ENCODE measurements at regions not wholly inside any gene's neighbourhood (a gene's known extent, or its start where the extent isn't known, plus 50 kb on each side); places are given as distances from the start of the nearest gene placed in this dataset.

DNA sequence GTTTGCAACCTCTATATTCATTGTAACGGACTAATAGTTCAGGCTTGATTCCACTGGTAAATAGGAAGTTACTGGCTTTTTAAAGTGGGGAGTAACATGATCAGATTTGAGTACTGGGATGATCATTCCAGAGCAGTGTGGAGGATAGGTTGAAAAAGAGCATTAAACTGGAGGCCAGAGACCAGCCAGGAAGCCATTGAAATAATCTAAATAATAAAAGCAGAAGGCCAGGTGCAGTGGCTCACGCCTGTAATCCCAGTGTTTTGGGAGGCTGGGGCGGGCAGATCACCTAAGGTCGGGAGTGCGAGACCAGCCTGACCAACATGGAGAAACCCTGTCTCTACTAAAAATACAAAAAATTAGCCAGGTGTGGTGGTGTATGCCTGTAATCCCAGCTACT lies 56.0 kb upstream of the MSX2 start:
- no peak for DNase-seq (ENCODE audit: extremely low read depth, insufficient read length)
- Histone ChIP-seq H3K4me3 (replicated peaks; ENCODE audit: low read depth, low read length) (no peak overlapping the region), H3K27me3 (replicated peaks; ENCODE audit: control insufficient read depth, insufficient read depth, low read length) (no peaks in the 10 kb centered on the region), H3K36me3 (ENCODE audit: control insufficient read depth, insufficient read depth, low read length) (no peaks in the 10 kb centered on the region)
- TF ChIP-seq CTCF (IDR thresholded peaks at IDR 0.05; ENCODE audit: insufficient read depth, low read length, poor library complexity, severe bottlenecking): no peak

All from GM06990 (cell line).